RWPE2 (cell line): ENCODE measurements at regions not wholly inside any gene's neighbourhood (a gene's known extent, or its start where the extent isn't known, plus 50 kb on each side); places are given as distances from the start of the nearest gene placed in this dataset.
A peak's percentile ranks its signal among the peaks of the same experiment; 100 is the strongest.
"Not testable (repeated sequence)": the region's sequence is repeated elsewhere in the genome, so short reads cannot be mapped to it uniquely, and the experiment has no call there.

Experiments
- ATAC-seq: fragments of 200-7000 bp; cut with Tn5 transposase; 3 replicates; pipeline ENCODE4 v1.9.1; 2021; ENCODE audit warnings: low read depth
- DNase-seq: peaks from one replicate; pipeline ENCODE4 v3.0.0-alpha.2; 2020; ENCODE audit warnings: low spot score
- H3K27ac ChIP-seq: fragments of 450-650 bp; 2 replicates; pipeline ENCODE4 v1.5.1; 2017; ENCODE audit warnings: mild to moderate bottlenecking; ENCODE audit not compliant: poor library complexity, severe bottlenecking
- H3K27me3 ChIP-seq: fragments of 250-450 bp; sonication (Bioruptor Pico); 2 replicates; pipeline ENCODE4 v1.5.1; 2021; ENCODE audit warnings: mild to moderate bottlenecking, moderate library complexity; ENCODE audit not compliant: insufficient read depth, poor library complexity, severe bottlenecking
- H3K36me3 ChIP-seq: fragments of 250-450 bp; sonication (Bioruptor Pico); 2 replicates; pipeline ENCODE4 v1.5.1; 2020; ENCODE audit warnings: low read depth, mild to moderate bottlenecking, moderate library complexity
- H3K4me1 ChIP-seq: fragments of 250-450 bp; sonication (Bioruptor Pico); 2 replicates; pipeline ENCODE4 v1.5.1; 2021; ENCODE audit warnings: mild to moderate bottlenecking, moderate library complexity; ENCODE audit not compliant: insufficient read depth, poor library complexity, severe bottlenecking
- H3K4me3 ChIP-seq: fragments of 250-450 bp; sonication (Bioruptor Pico); 2 replicates; pipeline ENCODE4 v1.5.1; 2021; ENCODE audit warnings: mild to moderate bottlenecking, moderate library complexity; ENCODE audit not compliant: severe bottlenecking
- H3K9me3 ChIP-seq: fragments of 250-450 bp; sonication (Bioruptor Pico); 2 replicates; pipeline ENCODE4 v1.5.1; 2021; ENCODE audit warnings: mild to moderate bottlenecking, moderate library complexity; ENCODE audit not compliant: severe bottlenecking
- TF ChIP-seq, protein P1 (sequence below): fragments of 450-650 bp; IDR thresholded peaks from one replicate; pipeline ENCODE4 v1.5.1; 2017; ENCODE audit warnings: mild to moderate bottlenecking, moderate library complexity; ENCODE audit not compliant: poor library complexity, severe bottlenecking

DNA sequence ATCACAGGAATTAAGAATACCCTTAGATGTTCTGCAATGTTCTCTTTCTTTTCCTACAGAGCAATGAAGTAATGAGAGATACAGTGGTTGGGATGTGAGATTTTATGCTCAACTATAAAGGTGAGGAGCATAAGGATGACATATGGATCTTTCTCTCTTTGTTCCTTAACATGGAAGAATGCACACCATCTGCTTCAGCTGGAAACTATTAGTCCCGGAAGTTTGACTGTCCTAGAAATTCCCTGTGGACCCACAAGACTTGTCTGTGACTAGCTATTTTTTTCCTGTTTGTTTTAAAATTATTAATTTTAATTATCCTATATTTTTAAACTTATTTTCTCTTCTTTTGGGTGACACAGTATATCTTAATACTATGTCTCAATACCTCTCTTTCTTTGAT lies 80.2 kb downstream of the DKK1 start:
- no peak overlapping the region for H3K4me3 ChIP-seq
- no peak for DNase-seq
- H3K27ac ChIP-seq: no peak overlapping the region
- TF ChIP-seq, protein P1, sequence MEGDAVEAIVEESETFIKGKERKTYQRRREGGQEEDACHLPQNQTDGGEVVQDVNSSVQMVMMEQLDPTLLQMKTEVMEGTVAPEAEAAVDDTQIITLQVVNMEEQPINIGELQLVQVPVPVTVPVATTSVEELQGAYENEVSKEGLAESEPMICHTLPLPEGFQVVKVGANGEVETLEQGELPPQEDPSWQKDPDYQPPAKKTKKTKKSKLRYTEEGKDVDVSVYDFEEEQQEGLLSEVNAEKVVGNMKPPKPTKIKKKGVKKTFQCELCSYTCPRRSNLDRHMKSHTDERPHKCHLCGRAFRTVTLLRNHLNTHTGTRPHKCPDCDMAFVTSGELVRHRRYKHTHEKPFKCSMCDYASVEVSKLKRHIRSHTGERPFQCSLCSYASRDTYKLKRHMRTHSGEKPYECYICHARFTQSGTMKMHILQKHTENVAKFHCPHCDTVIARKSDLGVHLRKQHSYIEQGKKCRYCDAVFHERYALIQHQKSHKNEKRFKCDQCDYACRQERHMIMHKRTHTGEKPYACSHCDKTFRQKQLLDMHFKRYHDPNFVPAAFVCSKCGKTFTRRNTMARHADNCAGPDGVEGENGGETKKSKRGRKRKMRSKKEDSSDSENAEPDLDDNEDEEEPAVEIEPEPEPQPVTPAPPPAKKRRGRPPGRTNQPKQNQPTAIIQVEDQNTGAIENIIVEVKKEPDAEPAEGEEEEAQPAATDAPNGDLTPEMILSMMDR: no peak
- H3K4me1 ChIP-seq: peaks cover 7% of the 10 kb centered on the region
- H3K9me3 ChIP-seq: no peaks in the 10 kb centered on the region
- ATAC-seq: no peak
- no peaks in the 10 kb centered on the region for H3K27me3 ChIP-seq
- no peaks in the 10 kb centered on the region for H3K36me3 ChIP-seq

DNA sequence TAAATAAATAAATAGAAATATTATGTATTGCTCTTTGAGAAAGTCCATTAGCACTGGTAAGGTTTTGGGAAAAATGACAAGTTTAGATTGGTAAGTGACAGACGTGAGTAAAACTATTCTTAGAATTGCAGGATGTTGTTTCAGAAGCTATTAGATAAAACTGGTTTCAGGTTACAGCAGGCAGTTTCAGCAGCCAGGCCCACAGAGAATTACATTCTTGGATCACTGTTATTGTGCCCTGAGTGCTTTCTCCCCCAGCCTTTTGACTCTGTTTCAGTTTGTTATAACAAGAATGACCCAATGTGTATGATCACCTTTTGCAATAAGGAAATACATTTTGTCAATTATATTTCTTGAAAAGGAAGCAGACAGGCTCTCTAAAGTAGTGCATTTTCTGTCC lies 86.5 kb downstream of the DKK1 start:
- H3K27me3 ChIP-seq: no peaks in the 10 kb centered on the region
- TF ChIP-seq, protein P1: no peak
- ATAC-seq (no peak), DNase-seq (no peak)
- no peak overlapping the region for H3K27ac ChIP-seq
- no peaks in the 10 kb centered on the region for H3K36me3 ChIP-seq
- H3K9me3 ChIP-seq: peaks cover 6% of the 10 kb centered on the region
- no peaks in the 10 kb centered on the region for H3K4me1 ChIP-seq
- no peak overlapping the region for H3K4me3 ChIP-seq

DNA sequence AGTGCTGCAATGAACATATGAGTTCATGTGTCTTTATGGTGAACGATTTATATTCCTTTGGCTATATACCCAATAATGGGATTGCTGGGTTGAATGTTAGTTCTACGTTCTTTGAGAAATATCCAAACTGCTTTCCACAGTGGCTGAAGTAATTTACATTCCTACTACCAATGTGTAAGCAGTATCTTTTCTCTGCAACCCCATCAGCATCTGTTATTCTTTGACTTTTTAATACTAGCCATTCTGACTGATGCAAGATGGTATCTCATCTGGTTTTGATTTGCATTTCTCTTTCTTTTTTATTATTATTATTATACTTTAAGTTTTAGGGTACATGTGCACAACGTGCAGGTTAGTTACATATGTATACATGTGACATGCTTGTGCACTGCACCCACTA lies 89.7 kb downstream of the DKK1 start:
- not testable (repeated sequence) for H3K36me3 ChIP-seq

DNA sequence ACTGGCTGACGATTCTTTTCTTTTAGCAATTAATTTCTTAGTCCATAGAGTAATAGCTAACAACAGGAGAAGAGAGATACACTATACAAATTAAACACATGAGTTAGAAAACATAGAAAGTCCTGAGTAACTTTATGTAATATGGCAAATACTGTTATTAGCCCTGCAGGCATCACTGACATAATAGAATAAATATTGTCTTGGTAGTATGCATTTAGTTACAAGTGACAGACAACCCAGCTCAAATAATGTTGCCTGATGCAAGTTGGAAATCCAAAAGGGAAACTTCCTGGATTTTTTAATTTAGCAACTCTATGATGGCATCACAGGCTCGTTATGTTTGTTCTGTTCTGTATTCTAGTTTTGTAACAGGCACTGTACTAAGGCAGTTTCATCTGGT lies 95.1 kb downstream of the DKK1 start:
- TF ChIP-seq, protein P1: no peak
- Histone ChIP-seq H3K36me3 (no peaks in the 10 kb centered on the region), H3K27me3 (no peaks in the 10 kb centered on the region), H3K27ac (peak overlapping the region; percentile 6), H3K4me3 (no peak overlapping the region), H3K4me1 (peaks cover 13% of the 10 kb centered on the region), H3K9me3 (no peaks in the 10 kb centered on the region)
- ATAC-seq (no peak), DNase-seq (no peak)

More for the DNA sequence above, 89.7 kb downstream of the DKK1 start:
- H3K4me3 ChIP-seq, DNase-seq, H3K9me3 ChIP-seq, ATAC-seq, H3K4me1 ChIP-seq, H3K27ac ChIP-seq, H3K27me3 ChIP-seq: not testable (repeated sequence)

DNA sequence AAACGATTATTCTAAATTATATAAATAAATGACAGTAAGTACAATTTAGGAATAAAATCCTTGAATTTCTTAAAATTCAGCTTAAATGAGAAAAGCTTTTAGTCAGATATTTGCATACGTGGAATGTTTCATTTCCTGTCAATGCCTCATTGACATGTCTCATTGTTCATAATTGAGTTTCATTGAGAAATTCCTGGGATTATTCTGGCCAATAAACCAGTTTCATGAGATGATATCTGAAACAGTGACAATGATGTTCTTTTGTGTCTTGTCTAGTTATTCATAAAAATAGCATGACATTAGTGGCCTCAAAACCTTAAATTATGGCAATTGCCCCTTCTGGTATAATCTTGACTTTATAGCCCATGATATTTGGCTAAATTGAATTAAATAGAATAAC lies 95.8 kb downstream of the DKK1 start:
- H3K4me3 ChIP-seq: no peak overlapping the region
- TF ChIP-seq, protein P1: no peak
- ATAC-seq (no peak), DNase-seq (no peak)
- no peaks in the 10 kb centered on the region for H3K9me3 ChIP-seq
- H3K4me1 ChIP-seq: peaks cover 13% of the 10 kb centered on the region
- peak overlapping the region; percentile 6 for H3K27ac ChIP-seq
- no peaks in the 10 kb centered on the region for H3K27me3 ChIP-seq
- no peaks in the 10 kb centered on the region for H3K36me3 ChIP-seq
